Left renal cortex interstitium (tissue), 4 donors: ENCODE measurements at regions not wholly inside any gene's neighbourhood (a gene's known extent, or its start where the extent isn't known, plus 50 kb on each side); places are given as distances from the start of the nearest gene placed in this dataset.
"Not testable (repeated sequence)": the region's sequence is repeated elsewhere in the genome, so short reads cannot be mapped to it uniquely, and the experiment has no call there.

Experiments used
- DNase-seq, 4 donors: peaks; one replicate each; pipeline ENCODE4 v3.0.0-alpha.2; 2013; ENCODE audit warnings: low read depth in 4 of 4, low spot score in 2 of 4, missing footprints in 1 of 4

GRCh38 chr3:65303431-65303830 is 615.6 kb upstream of the ADAMTS9 start:
- DNase-seq = no peak

- no peak for DNase-seq
Measured at GRCh38 chr3:65291448-65292125, 603.8 kb upstream of the ADAMTS9 start.

- DNase-seq = no peak
Measured at GRCh38 chr3:65288776-65289175, 601.0 kb upstream of the ADAMTS9 start.

GRCh38 chr3:65285956-65286355 is 598.2 kb upstream of the ADAMTS9 start:
- DNase-seq = no peak

GRCh38 chr3:65284961-65285360 is 597.2 kb upstream of the ADAMTS9 start:
- DNase-seq = no peak

- no peak for DNase-seq
Measured at GRCh38 chr3:65284546-65284945, 596.7 kb upstream of the ADAMTS9 start.

GRCh38 chr3:65279225-65279782 is 591.5 kb upstream of the ADAMTS9 start:
- no peak for DNase-seq

GRCh38 chr3:65277798-65278197 is 590.0 kb upstream of the ADAMTS9 start:
- DNase-seq = no peak

GRCh38 chr3:65276551-65276950 is 588.8 kb upstream of the ADAMTS9 start:
- DNase-seq = no peak

- DNase-seq = no peak
Measured at GRCh38 chr3:65268426-65268825, 580.6 kb upstream of the ADAMTS9 start.

- DNase-seq = no peak
Measured at GRCh38 chr3:65265942-65266590, 578.3 kb upstream of the ADAMTS9 start.

- no peak for DNase-seq
Measured at GRCh38 chr3:65265511-65265910, 577.7 kb upstream of the ADAMTS9 start.

GRCh38 chr3:65262548-65262947 is 574.7 kb upstream of the ADAMTS9 start:
- no peak for DNase-seq

- DNase-seq = no peak
Measured at GRCh38 chr3:65259946-65260345, 572.1 kb upstream of the ADAMTS9 start.

GRCh38 chr3:65252914-65253313 is 565.1 kb upstream of the ADAMTS9 start:
- not testable (repeated sequence) for DNase-seq

GRCh38 chr3:65252266-65252665 is 564.5 kb upstream of the ADAMTS9 start:
- DNase-seq = no peak

GRCh38 chr3:65251375-65251774 is 563.6 kb upstream of the ADAMTS9 start:
- no peak for DNase-seq

GRCh38 chr3:65246561-65246960 is 558.8 kb upstream of the ADAMTS9 start:
- no peak for DNase-seq

- peak in 1 of 4 donors; percentile 21 for DNase-seq
Measured at GRCh38 chr3:65245133-65246063, 557.6 kb upstream of the ADAMTS9 start.

- no peak for DNase-seq
Measured at GRCh38 chr3:65240366-65240765, 552.6 kb upstream of the ADAMTS9 start.

GRCh38 chr3:65238652-65239051 is 550.9 kb upstream of the ADAMTS9 start:
- no peak for DNase-seq
